Stimulated activated CD4-positive, alpha-beta T cell treated with anti-CD3 and anti-CD28 coated beads, Interleukin-2, amount 100 ng/mL, for 24 hours (primary cell): ENCODE measurements at regions not wholly inside any gene's neighbourhood (a gene's known extent, or its start where the extent isn't known, plus 50 kb on each side); places are given as distances from the start of the nearest gene placed in this dataset.

Source experiments
- DNase-seq, 2 donors: peaks; one replicate each; pipeline ENCODE4 v3.0.0-alpha.2; 2020

- no peak for DNase-seq
Measured at GRCh38 chr10:61545170-61545569, 92.0 kb upstream of the TMEM26 start.

- DNase-seq = no peak
Measured at GRCh38 chr10:61543831-61544230, 90.7 kb upstream of the TMEM26 start.

- DNase-seq = no peak
Measured at GRCh38 chr10:61542596-61542995, 89.4 kb upstream of the TMEM26 start.

- DNase-seq = no peak
Measured at GRCh38 chr10:61541960-61542359, 88.8 kb upstream of the TMEM26 start.

GRCh38 chr10:61539876-61540275 lies 86.7 kb upstream of the TMEM26 start:
- no peak for DNase-seq

GRCh38 chr10:61529208-61529607 lies 76.0 kb upstream of the TMEM26 start:
- no peak for DNase-seq

GRCh38 chr10:61503051-61503450 lies 49.9 kb upstream of the TMEM26 start:
- no peak for DNase-seq
